ENCODE measurements at regions not wholly inside any gene's neighbourhood (a gene's known extent, or its start where the extent isn't known, plus 50 kb on each side); places are given as distances from the start of the nearest gene placed in this dataset.

DNA sequence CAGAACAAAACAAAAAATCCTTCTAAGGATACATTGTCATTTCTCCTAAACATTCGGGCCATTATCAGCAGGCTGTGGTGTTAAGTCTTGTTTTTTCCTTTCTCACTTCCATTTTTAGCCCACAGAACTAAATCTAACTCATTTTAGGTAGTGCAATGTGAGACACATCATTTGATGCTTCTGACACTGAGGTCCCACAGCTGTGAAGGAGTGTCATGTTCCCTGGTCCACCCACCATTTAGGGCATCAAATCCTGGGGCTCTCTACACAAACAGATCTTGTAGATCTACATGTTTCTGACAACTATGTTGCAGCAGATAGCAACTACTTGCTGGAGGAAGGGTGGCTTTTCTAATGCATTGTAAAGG is 232.5 kb upstream of the IGFBP3 start:
- Histone ChIP-seq H3K27ac (no peak overlapping the region), H3K27me3 (no peaks in the 10 kb centered on the region), H3K9me3 (no peaks in the 10 kb centered on the region), H3K36me3 (no peaks in the 10 kb centered on the region), H3K4me3 (no peak overlapping the region), H3K4me1 (no peaks in the 10 kb centered on the region)
- no peak for TF ChIP-seq POLR2A (IDR thresholded peaks at IDR 0.05)
- TF ChIP-seq, protein P1, sequence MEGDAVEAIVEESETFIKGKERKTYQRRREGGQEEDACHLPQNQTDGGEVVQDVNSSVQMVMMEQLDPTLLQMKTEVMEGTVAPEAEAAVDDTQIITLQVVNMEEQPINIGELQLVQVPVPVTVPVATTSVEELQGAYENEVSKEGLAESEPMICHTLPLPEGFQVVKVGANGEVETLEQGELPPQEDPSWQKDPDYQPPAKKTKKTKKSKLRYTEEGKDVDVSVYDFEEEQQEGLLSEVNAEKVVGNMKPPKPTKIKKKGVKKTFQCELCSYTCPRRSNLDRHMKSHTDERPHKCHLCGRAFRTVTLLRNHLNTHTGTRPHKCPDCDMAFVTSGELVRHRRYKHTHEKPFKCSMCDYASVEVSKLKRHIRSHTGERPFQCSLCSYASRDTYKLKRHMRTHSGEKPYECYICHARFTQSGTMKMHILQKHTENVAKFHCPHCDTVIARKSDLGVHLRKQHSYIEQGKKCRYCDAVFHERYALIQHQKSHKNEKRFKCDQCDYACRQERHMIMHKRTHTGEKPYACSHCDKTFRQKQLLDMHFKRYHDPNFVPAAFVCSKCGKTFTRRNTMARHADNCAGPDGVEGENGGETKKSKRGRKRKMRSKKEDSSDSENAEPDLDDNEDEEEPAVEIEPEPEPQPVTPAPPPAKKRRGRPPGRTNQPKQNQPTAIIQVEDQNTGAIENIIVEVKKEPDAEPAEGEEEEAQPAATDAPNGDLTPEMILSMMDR (IDR thresholded peaks at IDR 0.05), result no peak
- 63 to 82% (median 75%) methylated on average over 1 of the region's 1 CpG for WGBS, 4 donors
- intact Hi-C loops (cut with DNase I), result no loop called here
- DNase-seq, result no peak
- no peak for ATAC-seq

DNA sequence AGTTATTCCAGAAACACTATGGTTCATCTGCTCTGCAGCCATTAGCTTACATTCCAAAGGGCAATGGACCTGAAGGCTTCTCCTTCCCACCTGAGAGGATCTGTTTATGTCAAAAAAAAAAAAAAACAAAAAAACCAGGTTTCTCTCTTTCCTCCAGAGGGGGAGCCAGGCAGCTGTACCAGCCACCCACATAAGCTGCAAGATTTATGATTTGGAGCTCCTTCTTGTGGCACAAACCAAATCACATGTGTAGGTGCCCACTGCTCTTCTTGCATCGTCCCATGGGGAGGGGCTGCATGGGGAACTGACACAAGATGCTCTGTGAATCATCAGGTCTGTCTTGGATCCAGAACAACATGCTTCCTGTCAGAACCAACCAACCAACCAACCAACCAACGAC is 231.6 kb upstream of the IGFBP3 start:
- H3K9me3 ChIP-seq, result no peaks in the 10 kb centered on the region
- intact Hi-C loops (cut with DNase I), result no loop called here

DNA sequence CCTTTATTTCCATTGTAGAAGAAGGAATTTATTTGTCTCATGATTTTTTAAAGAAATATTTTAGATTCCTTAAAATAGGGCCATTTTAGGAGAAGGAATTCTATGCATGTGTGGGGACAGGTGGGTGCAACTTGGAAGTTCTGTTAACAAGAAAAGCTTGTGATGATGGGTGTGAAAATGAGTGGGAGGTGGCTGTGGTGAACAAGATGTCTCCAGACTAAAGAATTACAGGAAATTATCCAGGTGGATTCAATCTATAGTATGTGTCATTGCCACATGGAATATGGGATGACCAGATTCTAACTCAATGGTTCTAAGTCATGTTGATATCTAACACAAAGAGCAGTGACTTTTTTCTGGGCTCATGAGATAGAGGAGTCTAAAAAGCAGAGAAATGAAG is 229.6 kb upstream of the IGFBP3 start:
- no peak for ATAC-seq
- Histone ChIP-seq H3K9me3 (no peaks in the 10 kb centered on the region), H3K27me3 (no peaks in the 10 kb centered on the region), H3K36me3 (no peaks in the 10 kb centered on the region), H3K27ac (no peak overlapping the region), H3K4me3 (no peak overlapping the region), H3K4me1 (peaks cover 0 to 4% (median 0%) of the 10 kb centered on the region in 12 donors)
- TF ChIP-seq POLR2A (IDR thresholded peaks at IDR 0.05), result no peak
- TF ChIP-seq, protein P1 (IDR thresholded peaks at IDR 0.05), result no peak
- intact Hi-C loops (cut with DNase I), result no loop called here
- DNase-seq, result no peak

More for the DNA sequence above, 231.6 kb upstream of the IGFBP3 start:
- WGBS, 4 donors, result 70 to 87% (median 82%) methylated on average over 2 of the region's 2 CpGs
- Histone ChIP-seq H3K4me3 (no peak overlapping the region), H3K27ac (no peak overlapping the region), H3K4me1 (no peaks in the 10 kb centered on the region), H3K27me3 (no peaks in the 10 kb centered on the region), H3K36me3 (no peaks in the 10 kb centered on the region)
- DNase-seq, result no peak
- TF ChIP-seq, protein P1 (IDR thresholded peaks at IDR 0.05), result no peak
- no peak for ATAC-seq

DNA sequence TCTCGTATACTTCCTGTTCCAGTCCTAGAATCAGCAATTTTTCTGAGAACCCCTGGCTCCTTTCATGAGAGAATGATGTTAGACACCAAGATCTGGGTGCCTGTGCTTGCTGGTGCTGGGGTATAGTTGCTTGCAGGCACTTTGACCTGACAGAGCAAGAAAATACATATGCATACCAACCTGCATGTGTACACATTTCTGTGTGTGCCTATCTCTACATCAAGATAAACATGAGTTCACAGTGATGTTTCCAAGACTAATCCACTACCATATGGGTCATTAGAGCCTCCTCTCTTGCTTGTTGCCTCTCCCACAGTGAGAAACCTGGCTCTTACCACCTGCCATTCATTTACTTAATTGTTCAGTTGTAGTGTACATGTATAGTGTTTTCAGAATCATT is 229.1 kb upstream of the IGFBP3 start:
- Histone ChIP-seq H3K4me1 (peaks cover 0 to 6% (median 1%) of the 10 kb centered on the region in 12 donors), H3K4me3 (no peak overlapping the region), H3K9me3 (no peaks in the 10 kb centered on the region), H3K27ac (no peak overlapping the region), H3K27me3 (no peaks in the 10 kb centered on the region), H3K36me3 (no peaks in the 10 kb centered on the region)
- no peak for DNase-seq
- TF ChIP-seq, protein P1 (IDR thresholded peaks at IDR 0.05), result no peak
- no peak for TF ChIP-seq POLR2A (IDR thresholded peaks at IDR 0.05)
- intact Hi-C loops (cut with DNase I), result no loop called here
- ATAC-seq, result no peak
- 67 to 88% (median 71%) methylated on average over 1 of the region's 1 CpG for WGBS, 4 donors

Measured in heart left ventricle (tissue), 16 donors.